K562 (cell line): ENCODE measurements at regions not wholly inside any gene's neighbourhood (a gene's known extent, or its start where the extent isn't known, plus 50 kb on each side); places are given as distances from the start of the nearest gene placed in this dataset.

ENCODE experiments used
- ATAC-seq: fragments of 200-7000 bp; cut with Tn5 transposase; 3 replicates; pipeline ENCODE4 v1.9.1; 2020; ENCODE audit warnings: moderate library complexity
- BruUV-seq: library from RNA; stranded (reverse); fragments of 400-500 nt; replicated peaks from 2 replicates; lab custom pipeline; 2021; lab: Mats Ljungman, UMichigan
- CTCF ChIA-PET: fragments of 300-600 bp; formaldehyde crosslinking; extraction: SDS; loops from one replicate; lab custom pipeline; 2021; ENCODE audit warnings: low intra/inter-chr PET ratio; lab: Yijun Ruan, JAX
- POLR2A ChIA-PET: fragments of 300-600, 350-650 bp; sonication (Branson Sonifier 250); formaldehyde crosslinking; extraction: SDS; loops from one replicate; lab custom pipeline; 2021; ENCODE audit warnings: antibody characterized with exemption, inconsistent platforms; lab: Yijun Ruan, JAX
- DNase-seq, 4 experiments: peaks; one replicate each; pipeline versions ENCODE4 v3.0.0 to v3.0.0-alpha.2; 2011 to 2018; ENCODE audit warnings: low spot score in 3 of 4, mixed read lengths in 3 of 4; ENCODE audit errors: extremely low read depth in 1 of 4
- FAIRE-seq: peaks from 2 replicates; lab custom pipeline; 2011; peaks lifted over from hg19 to GRCh38; lab: Jason Lieb, UNC
- H2AFZ ChIP-seq: 2 replicates; pipeline ENCODE4 v1.6.0; 2011; ENCODE audit warnings: low read depth, low read length, control low read depth, inconsistent platforms
- H3K27ac ChIP-seq: fragments of 200-600 bp; 3 replicates; pipeline ENCODE4 v1.8.0; 2011; ENCODE audit warnings: low read depth, mild to moderate bottlenecking, control low read depth, inconsistent platforms, low read length, moderate library complexity, mixed read lengths; ENCODE audit errors: extremely low read depth
- H3K27me3 ChIP-seq, 2 experiments: fragments of 300-600 bp in 1 of 2; 2 replicates in 1 of 2; 3 replicates in 1 of 2; pipeline versions ENCODE4 v1.6.0 to v1.8.0; 2011; ENCODE audit warnings: inconsistent platforms in 2 of 2, low read length in 2 of 2, mild to moderate bottlenecking in 1 of 2, mixed read lengths in 1 of 2, moderate library complexity in 1 of 2; ENCODE audit not compliant: control insufficient read depth in 2 of 2, insufficient read depth in 2 of 2
- H3K36me3 ChIP-seq: fragments of 300-600 bp; 3 replicates; pipeline ENCODE4 v1.8.0; 2011; ENCODE audit warnings: mild to moderate bottlenecking, low read length, inconsistent platforms; ENCODE audit not compliant: control insufficient read depth, insufficient read depth
- H3K4me1 ChIP-seq, 2 experiments: fragments of 200-600 bp in 1 of 2; replicated peaks in 1 of 2; 2 replicates in 1 of 2; 3 replicates in 1 of 2; pipeline versions ENCODE4 v1.5.1 to v1.8.0; 2011; ENCODE audit warnings: inconsistent platforms in 2 of 2, low read length in 2 of 2, mild to moderate bottlenecking in 1 of 2, mixed read lengths in 1 of 2, moderate library complexity in 1 of 2; ENCODE audit not compliant: control insufficient read depth in 2 of 2, insufficient read depth in 2 of 2
- H3K4me2 ChIP-seq: 2 replicates; pipeline ENCODE4 v1.6.1; 2011; ENCODE audit warnings: low read length, control low read depth, inconsistent platforms, mixed read lengths; ENCODE audit not compliant: insufficient read depth
- H3K4me3 ChIP-seq: fragments of 200-600 bp; sonication (generic), shearing (Covaris generic); 2 replicates; pipeline ENCODE4 v1.5.1; 2016; ENCODE audit warnings: control low read depth, inconsistent platforms
- H3K79me2 ChIP-seq: fragments of 200-600 bp; 3 replicates; pipeline ENCODE4 v1.8.0; 2011; ENCODE audit warnings: low read length, inconsistent platforms; ENCODE audit not compliant: control insufficient read depth, insufficient read depth
- H3K9ac ChIP-seq, 2 experiments: 2 replicates each; pipeline versions ENCODE4 v1.6.0 to v1.6.1; 2011; ENCODE audit warnings: low read depth in 2 of 2, low read length in 2 of 2, control low read depth in 1 of 2, inconsistent platforms in 1 of 2, mild to moderate bottlenecking in 1 of 2, mixed read lengths in 1 of 2; ENCODE audit not compliant: insufficient read depth in 1 of 2
- H3K9me1 ChIP-seq: one replicate; pipeline ENCODE4 v1.6.0; 2011; ENCODE audit warnings: inconsistent platforms, mild to moderate bottlenecking, low read length, moderate library complexity; ENCODE audit not compliant: control insufficient read depth, insufficient read depth
- H3K9me3 ChIP-seq: replicated peaks from 2 replicates; pipeline ENCODE4 v1.5.1; 2011; ENCODE audit warnings: low read depth, low read length, inconsistent platforms; ENCODE audit not compliant: control insufficient read depth, insufficient read depth
- H4K20me1 ChIP-seq: replicated peaks from 2 replicates; pipeline ENCODE4 v1.6.1; 2011; ENCODE audit warnings: low read length, inconsistent platforms, mixed read lengths; ENCODE audit not compliant: control insufficient read depth, insufficient read depth
- ASH1L ChIP-seq: fragments of 450-650 bp; IDR thresholded peaks from 2 replicates; pipeline ENCODE4 v1.6.1; 2018; ENCODE audit warnings: borderline replicate concordance, mild to moderate bottlenecking, low read depth; ENCODE audit not compliant: partially characterized antibody
- WGBS: fragments of 100-300 bp; shearing (Covaris generic); methylation state at CpG from one replicate; pipeline ENCODE4 v1.1.6; 2016; ENCODE audit warnings: low coverage, mixed read lengths; ENCODE audit not compliant: insufficient coverage; ENCODE audit errors: missing lambda C conversion rate; 5-methylcytosine and 5-hydroxymethylcytosine counted together
- in situ Hi-C: fragments of 300-500 bp; cut with MboI; formaldehyde crosslinking; loops from 4 replicates; pipeline ENCODE4 v1.15.0; 2018; ENCODE audit warnings: inconsistent platforms, mixed read lengths
- intact Hi-C: fragments of 100-400 bp; cut with micrococcal nuclease; formaldehyde crosslinking; loops from 2 replicates; pipeline ENCODE4 v1.14.2; 2022
- TF ChIP-seq, protein P1 (sequence below): fragments of 450-650 bp; IDR thresholded peaks from 2 replicates; pipeline ENCODE4 v1.6.1; 2017; ENCODE audit warnings: antibody characterized with exemption, mild to moderate bottlenecking
- TF ChIP-seq, protein P2 (sequence below): fragments of 250-450 bp; sonication (Bioruptor Pico); IDR thresholded peaks from 2 replicates; pipeline ENCODE4 v1.8.0; 2021; ENCODE audit warnings: moderate library complexity, mild to moderate bottlenecking, inconsistent platforms

GRCh38 chr10:52654201-52654600, 118.4 kb downstream of the MBL2 start:
- Histone ChIP-seq H3K9ac (no peak overlapping the region), H3K9me1 (no peaks in the 10 kb centered on the region), H3K36me3 (no peaks in the 10 kb centered on the region), H3K27me3 (no peaks in the 10 kb centered on the region), H3K9me3 (no peaks in the 10 kb centered on the region; the same call in 1 of the 2 replicates), H4K20me1 (no peaks in the 10 kb centered on the region), H3K4me3 (no peak overlapping the region), H3K4me1 (no peaks in the 10 kb centered on the region), H2AFZ (no peak overlapping the region), H3K4me2 (no peak overlapping the region), H3K27ac (no peak overlapping the region), H3K79me2 (no peaks in the 10 kb centered on the region)
- intact Hi-C loops, result no loop called here
- ATAC-seq (no peak), FAIRE-seq (no peak), DNase-seq (no peak)
- TF ChIP-seq, protein P1, sequence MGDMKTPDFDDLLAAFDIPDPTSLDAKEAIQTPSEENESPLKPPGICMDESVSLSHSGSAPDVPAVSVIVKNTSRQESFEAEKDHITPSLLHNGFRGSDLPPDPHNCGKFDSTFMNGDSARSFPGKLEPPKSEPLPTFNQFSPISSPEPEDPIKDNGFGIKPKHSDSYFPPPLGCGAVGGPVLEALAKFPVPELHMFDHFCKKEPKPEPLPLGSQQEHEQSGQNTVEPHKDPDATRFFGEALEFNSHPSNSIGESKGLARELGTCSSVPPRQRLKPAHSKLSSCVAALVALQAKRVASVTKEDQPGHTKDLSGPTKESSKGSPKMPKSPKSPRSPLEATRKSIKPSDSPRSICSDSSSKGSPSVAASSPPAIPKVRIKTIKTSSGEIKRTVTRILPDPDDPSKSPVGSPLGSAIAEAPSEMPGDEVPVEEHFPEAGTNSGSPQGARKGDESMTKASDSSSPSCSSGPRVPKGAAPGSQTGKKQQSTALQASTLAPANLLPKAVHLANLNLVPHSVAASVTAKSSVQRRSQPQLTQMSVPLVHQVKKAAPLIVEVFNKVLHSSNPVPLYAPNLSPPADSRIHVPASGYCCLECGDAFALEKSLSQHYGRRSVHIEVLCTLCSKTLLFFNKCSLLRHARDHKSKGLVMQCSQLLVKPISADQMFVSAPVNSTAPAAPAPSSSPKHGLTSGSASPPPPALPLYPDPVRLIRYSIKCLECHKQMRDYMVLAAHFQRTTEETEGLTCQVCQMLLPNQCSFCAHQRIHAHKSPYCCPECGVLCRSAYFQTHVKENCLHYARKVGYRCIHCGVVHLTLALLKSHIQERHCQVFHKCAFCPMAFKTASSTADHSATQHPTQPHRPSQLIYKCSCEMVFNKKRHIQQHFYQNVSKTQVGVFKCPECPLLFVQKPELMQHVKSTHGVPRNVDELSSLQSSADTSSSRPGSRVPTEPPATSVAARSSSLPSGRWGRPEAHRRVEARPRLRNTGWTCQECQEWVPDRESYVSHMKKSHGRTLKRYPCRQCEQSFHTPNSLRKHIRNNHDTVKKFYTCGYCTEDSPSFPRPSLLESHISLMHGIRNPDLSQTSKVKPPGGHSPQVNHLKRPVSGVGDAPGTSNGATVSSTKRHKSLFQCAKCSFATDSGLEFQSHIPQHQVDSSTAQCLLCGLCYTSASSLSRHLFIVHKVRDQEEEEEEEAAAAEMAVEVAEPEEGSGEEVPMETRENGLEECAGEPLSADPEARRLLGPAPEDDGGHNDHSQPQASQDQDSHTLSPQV, result no peak
- TF ChIP-seq, protein P2, sequence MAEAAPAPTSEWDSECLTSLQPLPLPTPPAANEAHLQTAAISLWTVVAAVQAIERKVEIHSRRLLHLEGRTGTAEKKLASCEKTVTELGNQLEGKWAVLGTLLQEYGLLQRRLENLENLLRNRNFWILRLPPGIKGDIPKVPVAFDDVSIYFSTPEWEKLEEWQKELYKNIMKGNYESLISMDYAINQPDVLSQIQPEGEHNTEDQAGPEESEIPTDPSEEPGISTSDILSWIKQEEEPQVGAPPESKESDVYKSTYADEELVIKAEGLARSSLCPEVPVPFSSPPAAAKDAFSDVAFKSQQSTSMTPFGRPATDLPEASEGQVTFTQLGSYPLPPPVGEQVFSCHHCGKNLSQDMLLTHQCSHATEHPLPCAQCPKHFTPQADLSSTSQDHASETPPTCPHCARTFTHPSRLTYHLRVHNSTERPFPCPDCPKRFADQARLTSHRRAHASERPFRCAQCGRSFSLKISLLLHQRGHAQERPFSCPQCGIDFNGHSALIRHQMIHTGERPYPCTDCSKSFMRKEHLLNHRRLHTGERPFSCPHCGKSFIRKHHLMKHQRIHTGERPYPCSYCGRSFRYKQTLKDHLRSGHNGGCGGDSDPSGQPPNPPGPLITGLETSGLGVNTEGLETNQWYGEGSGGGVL (CRISPR knock-in tag), result no peak
- TF ChIP-seq ASH1L, result no peak
- in situ Hi-C loops, result no loop called here
- POLR2A ChIA-PET, result no interaction called here
- WGBS, result 0% methylated on average over 2 of the region's 2 CpGs
- CTCF ChIA-PET, result no interaction called here
- BruUV-seq, result no TSS peak
